Body of pancreas (tissue), 4 donors: ENCODE measurements at regions not wholly inside any gene's neighbourhood (a gene's known extent, or its start where the extent isn't known, plus 50 kb on each side); places are given as distances from the start of the nearest gene placed in this dataset.

Experiments used
- POLR2A ChIP-seq, 3 donors: fragments of 450-650 bp; IDR thresholded peaks; one replicate each; pipeline ENCODE4 v1.6.1; 2016; ENCODE audit warnings: antibody characterized with exemption in 3 of 3, mild to moderate bottlenecking in 2 of 3
- TF ChIP-seq, protein P1 (sequence below), 7 experiments: fragments of 450-650 bp in 4 of 7; fragments of 200-600 bp in 3 of 7; sonication (generic) in 3 of 7; IDR thresholded peaks; one replicate each; pipeline ENCODE4 v1.5.1; 2016 to 2019; ENCODE audit warnings: antibody characterized with exemption in 7 of 7

DNA sequence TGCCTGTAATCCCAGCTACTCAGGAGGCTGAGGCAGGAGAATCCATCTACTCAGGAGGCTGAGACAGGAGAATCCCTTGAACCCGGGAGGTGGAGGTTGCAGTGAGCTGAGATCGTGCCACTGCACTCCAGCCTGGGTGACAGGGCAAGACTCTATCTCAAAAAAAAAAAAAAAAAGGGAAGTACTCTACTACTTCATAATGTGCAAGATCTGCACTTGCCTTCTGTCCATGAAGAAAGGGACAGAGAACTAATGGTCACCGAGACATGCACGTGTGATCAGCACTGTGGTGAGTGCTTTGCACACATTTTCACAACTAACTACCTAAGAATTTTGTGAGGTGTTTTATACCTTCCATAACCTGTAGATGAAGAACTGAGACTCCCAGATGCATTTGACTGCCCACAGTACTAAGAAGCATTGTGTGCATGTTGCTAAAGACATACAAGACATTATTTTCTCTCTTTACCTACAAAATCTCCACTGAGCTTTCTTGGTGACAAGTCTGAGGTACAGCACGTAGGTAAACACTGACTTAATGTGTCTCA, 784.8 kb upstream of the ID2 start:
- no peak for TF ChIP-seq POLR2A (IDR thresholded peaks at IDR 0.05)
- TF ChIP-seq, protein P1, sequence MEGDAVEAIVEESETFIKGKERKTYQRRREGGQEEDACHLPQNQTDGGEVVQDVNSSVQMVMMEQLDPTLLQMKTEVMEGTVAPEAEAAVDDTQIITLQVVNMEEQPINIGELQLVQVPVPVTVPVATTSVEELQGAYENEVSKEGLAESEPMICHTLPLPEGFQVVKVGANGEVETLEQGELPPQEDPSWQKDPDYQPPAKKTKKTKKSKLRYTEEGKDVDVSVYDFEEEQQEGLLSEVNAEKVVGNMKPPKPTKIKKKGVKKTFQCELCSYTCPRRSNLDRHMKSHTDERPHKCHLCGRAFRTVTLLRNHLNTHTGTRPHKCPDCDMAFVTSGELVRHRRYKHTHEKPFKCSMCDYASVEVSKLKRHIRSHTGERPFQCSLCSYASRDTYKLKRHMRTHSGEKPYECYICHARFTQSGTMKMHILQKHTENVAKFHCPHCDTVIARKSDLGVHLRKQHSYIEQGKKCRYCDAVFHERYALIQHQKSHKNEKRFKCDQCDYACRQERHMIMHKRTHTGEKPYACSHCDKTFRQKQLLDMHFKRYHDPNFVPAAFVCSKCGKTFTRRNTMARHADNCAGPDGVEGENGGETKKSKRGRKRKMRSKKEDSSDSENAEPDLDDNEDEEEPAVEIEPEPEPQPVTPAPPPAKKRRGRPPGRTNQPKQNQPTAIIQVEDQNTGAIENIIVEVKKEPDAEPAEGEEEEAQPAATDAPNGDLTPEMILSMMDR (IDR thresholded peaks at IDR 0.05): no peak
